ENCODE measurements at regions not wholly inside any gene's neighbourhood (a gene's known extent, or its start where the extent isn't known, plus 50 kb on each side); places are given as distances from the start of the nearest gene placed in this dataset.

- no peak for TF ChIP-seq POLR2AphosphoS5 (IDR thresholded peaks at IDR 0.05)
- TF ChIP-seq POLR2A (IDR thresholded peaks at IDR 0.05): no peak
Measured at GRCh38 chr16:52252680-52253079, 294.3 kb downstream of the TOX3 start.
